HepG2 (cell line): ENCODE measurements at regions not wholly inside any gene's neighbourhood (a gene's known extent, or its start where the extent isn't known, plus 50 kb on each side); places are given as distances from the start of the nearest gene placed in this dataset.

Experiments used
- ATAC-seq: fragments of 200-7000 bp; cut with Tn5 transposase; 3 replicates; pipeline ENCODE4 v1.9.1; 2020; ENCODE audit warnings: mild to moderate bottlenecking, moderate library complexity
- BruUV-seq: library from RNA; stranded (reverse); fragments of 400-500 nt; replicated peaks from 2 replicates; lab custom pipeline; 2021; lab: Mats Ljungman, UMichigan
- CTCF ChIA-PET: fragments of 300-600 bp; formaldehyde crosslinking; extraction: SDS; loops from one replicate; lab custom pipeline; 2021; ENCODE audit warnings: low total read pairs, inconsistent platforms, low intra/inter-chr PET ratio; lab: Yijun Ruan, JAX
- POLR2A ChIA-PET: fragments of 350-600 bp; sonication (Branson Sonifier 250); formaldehyde crosslinking; loops from one replicate; lab custom pipeline; 2020; ENCODE audit warnings: antibody characterized with exemption, inconsistent platforms; lab: Yijun Ruan, JAX
- DNase-seq: peaks from one replicate; pipeline ENCODE4 v3.0.0-alpha.2; 2015; ENCODE audit warnings: low spot score
- FAIRE-seq: peaks from 3 replicates; lab custom pipeline; 2011; peaks lifted over from hg19 to GRCh38; lab: Jason Lieb, UNC
- H2AFZ ChIP-seq: one replicate; pipeline ENCODE4 v1.6.1; 2011; ENCODE audit warnings: low read length, inconsistent platforms
- H3K27ac ChIP-seq: fragments of 300-600 bp; 3 replicates; pipeline ENCODE4 v1.8.0; 2011; ENCODE audit warnings: mixed run types, mild to moderate bottlenecking, mixed read lengths, low read length, inconsistent platforms; ENCODE audit not compliant: insufficient read depth; ENCODE audit errors: extremely low read length
- H3K27me3 ChIP-seq, 2 experiments: fragments of 200-600 bp in 1 of 2; 2 replicates in 1 of 2; 3 replicates in 1 of 2; pipeline versions ENCODE4 v1.6.0 to v1.8.0; 2011; ENCODE audit warnings: low read length in 2 of 2, mild to moderate bottlenecking in 2 of 2, moderate library complexity in 2 of 2, inconsistent platforms in 1 of 2; ENCODE audit not compliant: insufficient read depth in 2 of 2, control insufficient read depth in 1 of 2
- H3K36me3 ChIP-seq, 2 experiments: fragments of 200-600 bp in 1 of 2; replicated peaks in 1 of 2; 2 replicates in 1 of 2; 3 replicates in 1 of 2; pipeline versions ENCODE4 v1.5.1 to v1.8.0; 2011; ENCODE audit warnings: low read length in 2 of 2, inconsistent platforms in 1 of 2; ENCODE audit not compliant: insufficient read depth in 2 of 2, control insufficient read depth in 1 of 2
- H3K4me1 ChIP-seq: 2 replicates; pipeline ENCODE4 v1.5.1; 2012; ENCODE audit warnings: low read length, inconsistent platforms; ENCODE audit not compliant: insufficient read depth
- H3K4me2 ChIP-seq: 2 replicates; pipeline ENCODE4 v1.6.0; 2011; ENCODE audit warnings: low read depth, low read length, inconsistent platforms
- H3K4me3 ChIP-seq, 3 experiments: fragments of 200-600 bp in 1 of 3; sonication (generic), shearing (Covaris generic) in 1 of 3; replicated peaks in 1 of 3; 2 replicates each; pipeline ENCODE4 v1.5.1; 2011 to 2016; ENCODE audit warnings: low read length in 3 of 3, inconsistent platforms in 2 of 3, low read depth in 2 of 3, mild to moderate bottlenecking in 2 of 3, control low read depth in 1 of 3, mixed read lengths in 1 of 3; ENCODE audit not compliant: insufficient read depth in 1 of 3
- H3K79me2 ChIP-seq: one replicate; pipeline ENCODE4 v1.6.1; 2011; ENCODE audit warnings: low read length, inconsistent platforms; ENCODE audit not compliant: insufficient read depth
- H3K9ac ChIP-seq: 2 replicates; pipeline ENCODE4 v1.6.0; 2011; ENCODE audit warnings: mild to moderate bottlenecking, low read depth, low read length, inconsistent platforms; ENCODE audit not compliant: insufficient read depth
- H3K9me3 ChIP-seq: 2 replicates; pipeline ENCODE4 v1.5.1; 2012; ENCODE audit warnings: mild to moderate bottlenecking, low read length
- H4K20me1 ChIP-seq: 2 replicates; pipeline ENCODE4 v1.6.0; 2011; ENCODE audit warnings: inconsistent platforms, mild to moderate bottlenecking, low read length, moderate library complexity; ENCODE audit not compliant: insufficient read depth
- ATRX ChIP-seq: sonication (generic); formaldehyde crosslinking; IDR thresholded peaks from 2 replicates; pipeline ENCODE4 v1.4.0; 2020; ENCODE audit warnings: missing genetic modification reagents, borderline replicate concordance
- FIP1L1 ChIP-seq: fragments of 200-400 bp; formaldehyde crosslinking; IDR thresholded peaks from 2 replicates; pipeline ENCODE4 v1.6.1; 2018; ENCODE audit warnings: low read depth, mild to moderate bottlenecking, low read length, moderate library complexity, borderline replicate concordance; ENCODE audit not compliant: insufficient read depth
- MAFK ChIP-seq, 2 experiments: IDR thresholded peaks in 1 of 2; conservative IDR thresholded peaks in 1 of 2; 2 replicates each; pipeline ENCODE4 v1.6.1; 2011; ENCODE audit warnings: improper control_type of control experiment in 2 of 2, low read length in 2 of 2
- MED1 ChIP-seq: sonication (generic); formaldehyde crosslinking; IDR thresholded peaks from 2 replicates; pipeline ENCODE4 v1.4.0; 2020; ENCODE audit warnings: missing genetic modification reagents
- REPIN1 ChIP-seq: sonication (generic); formaldehyde crosslinking; IDR thresholded peaks from 2 replicates; pipeline ENCODE4 v1.8.0; 2022; ENCODE audit warnings: missing genetic modification reagents, low read depth, mild to moderate bottlenecking, borderline replicate concordance
- SUZ12 ChIP-seq: fragments of 150-350 bp; IDR thresholded peaks from 2 replicates; pipeline ENCODE4 v1.6.1; 2014; ENCODE audit warnings: low read depth, low read length
- THAP7 ChIP-seq: sonication (generic); formaldehyde crosslinking; IDR thresholded peaks from 2 replicates; pipeline ENCODE4 v1.8.1; 2023; ENCODE audit warnings: mild to moderate bottlenecking, missing genetic modification reagents
- ZBTB37 ChIP-seq: sonication (generic); formaldehyde crosslinking; IDR thresholded peaks from 2 replicates; pipeline ENCODE4 v1.4.0; 2020; ENCODE audit warnings: mild to moderate bottlenecking, missing genetic modification reagents
- ZFP37 ChIP-seq: sonication (generic); formaldehyde crosslinking; IDR thresholded peaks from 2 replicates; pipeline ENCODE4 v1.4.0; 2020; ENCODE audit warnings: missing genetic modification reagents, borderline replicate concordance
- ZNF432 ChIP-seq: sonication (generic); formaldehyde crosslinking; IDR thresholded peaks from 2 replicates; pipeline ENCODE4 v1.5.0; 2020; ENCODE audit warnings: missing genetic modification reagents, mild to moderate bottlenecking, borderline replicate concordance
- ZNF644 ChIP-seq: IDR thresholded peaks from 2 replicates; pipeline ENCODE4 v1.6.1; 2016; ENCODE audit warnings: low read depth
- ZNF770 ChIP-seq: sonication (generic); formaldehyde crosslinking; IDR thresholded peaks from 2 replicates; pipeline ENCODE4 v1.5.0; 2020; ENCODE audit warnings: mild to moderate bottlenecking, missing genetic modification reagents
- WGBS: methylation state at CpG from one replicate; pipeline ENCODE4 v1.1.6; 2017; ENCODE audit warnings: low lambda C conversion rate; 5-methylcytosine and 5-hydroxymethylcytosine counted together
- in situ Hi-C: cut with HindIII; loops from 2 replicates; pipeline ENCODE4 v1.10.0; 2017; ENCODE audit warnings: low pct_unique_long_range_greater_than_20kb; ENCODE audit not compliant: extremely low pct_ligation_motif_present
- intact Hi-C: fragments of 100-400 bp; cut with micrococcal nuclease; formaldehyde crosslinking; loops from one replicate; pipeline ENCODE4 v1.10.0; 2022; ENCODE audit not compliant: unreplicated experiment
- TF ChIP-seq, protein P1 (sequence below): sonication (generic); formaldehyde crosslinking; IDR thresholded peaks from 2 replicates; pipeline ENCODE4 v1.5.1; 2020; ENCODE audit warnings: mild to moderate bottlenecking, missing genetic modification reagents, borderline replicate concordance

DNA sequence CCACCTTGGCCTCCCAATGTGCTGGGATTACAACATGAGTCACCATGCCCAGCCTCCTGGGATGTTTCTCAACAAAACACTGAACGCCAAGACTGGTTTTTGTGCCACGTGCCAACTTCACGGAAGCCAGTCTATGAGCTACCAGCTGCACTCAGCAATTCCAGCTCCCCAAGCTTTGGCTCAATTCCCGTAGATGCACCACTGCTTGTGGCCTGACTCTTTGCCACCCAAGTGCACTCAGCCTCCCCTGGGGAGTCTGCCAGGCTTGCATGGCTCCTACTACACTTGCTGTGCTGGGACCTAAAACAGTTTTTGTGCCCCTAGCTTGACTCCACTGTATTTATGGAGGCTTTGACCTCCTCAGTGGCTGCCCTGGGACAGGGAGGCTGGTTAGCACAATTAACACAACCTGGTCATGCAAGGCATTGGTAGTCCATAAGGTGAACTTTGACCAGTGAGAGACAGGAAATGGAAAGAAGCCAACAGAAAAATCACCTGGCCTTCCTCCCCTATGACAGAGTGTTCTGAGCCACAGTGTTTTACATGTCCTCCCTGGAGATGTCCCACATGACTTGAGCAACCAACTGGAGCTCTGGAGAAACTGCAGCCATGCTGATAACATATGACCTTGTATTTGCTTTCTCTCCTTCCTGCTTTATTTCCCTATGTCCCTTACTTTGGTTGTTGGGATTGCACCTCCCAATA lies 1173.1 kb downstream of the UQCRFS1 start:
- Histone ChIP-seq H3K4me2 (no peak overlapping the region), H3K27ac (no peak overlapping the region), H3K4me3 (no peak overlapping the region), H3K9ac (no peak overlapping the region), H3K9me3 (peaks cover 97% of the 10 kb centered on the region), H4K20me1 (no peaks in the 10 kb centered on the region), H3K36me3 (no peaks in the 10 kb centered on the region), H3K27me3 (no peaks in the 10 kb centered on the region), H3K79me2 (no peaks in the 10 kb centered on the region), H2AFZ (no peak overlapping the region)
- FAIRE-seq (no peak), DNase-seq (no peak)
- ChIA-PET CTCF (no interaction called here), POLR2A (no interaction called here)
- in situ Hi-C loops (no loop called here), intact Hi-C loops (no loop called here)
- no TSS peak for BruUV-seq
- TF ChIP-seq ATRX (CRISPR knock-in tag) (no peak), MAFK (conservative IDR thresholded peaks at IDR 0.05 in 1 of 2, IDR thresholded peaks at IDR 0.05 in 1 of 2; ENCODE audit: low read length in 2 of 2) (no peak), SUZ12 (no peak), ZNF644 (no peak), ZBTB37 (CRISPR knock-in tag) (no peak), REPIN1 (no peak), ZNF432 (CRISPR knock-in tag) (no peak), THAP7 (CRISPR knock-in tag) (no peak), ZFP37 (CRISPR knock-in tag) (no peak), MED1 (CRISPR knock-in tag) (no peak), ZNF770 (CRISPR knock-in tag) (no peak), FIP1L1 (no peak)
- TF ChIP-seq, protein P1, sequence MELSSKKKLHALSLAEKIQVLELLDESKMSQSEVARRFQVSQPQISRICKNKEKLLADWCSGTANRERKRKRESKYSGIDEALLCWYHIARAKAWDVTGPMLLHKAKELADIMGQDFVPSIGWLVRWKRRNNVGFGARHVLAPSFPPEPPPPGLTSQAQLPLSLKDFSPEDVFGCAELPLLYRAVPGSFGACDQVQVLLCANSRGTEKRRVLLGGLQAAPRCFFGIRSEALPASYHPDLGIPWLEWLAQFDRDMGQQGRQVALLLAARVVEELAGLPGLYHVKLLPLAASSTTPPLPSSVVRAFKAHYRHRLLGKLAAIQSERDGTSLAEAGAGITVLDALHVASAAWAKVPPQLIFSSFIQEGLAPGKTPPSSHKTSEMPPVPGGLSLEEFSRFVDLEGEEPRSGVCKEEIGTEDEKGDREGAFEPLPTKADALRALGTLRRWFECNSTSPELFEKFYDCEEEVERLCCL (CRISPR knock-in tag) = no peak
- TF ChIP-seq, all 625 proteins: peak for 0
- 22% methylated on average over 4 of the region's 4 CpGs for WGBS
- ATAC-seq = no peak
- H3K4me1 ChIP-seq = no peaks in the 10 kb centered on the region
